ENCODE measurements at regions not wholly inside any gene's neighbourhood (a gene's known extent, or its start where the extent isn't known, plus 50 kb on each side); places are given as distances from the start of the nearest gene placed in this dataset.

DNA sequence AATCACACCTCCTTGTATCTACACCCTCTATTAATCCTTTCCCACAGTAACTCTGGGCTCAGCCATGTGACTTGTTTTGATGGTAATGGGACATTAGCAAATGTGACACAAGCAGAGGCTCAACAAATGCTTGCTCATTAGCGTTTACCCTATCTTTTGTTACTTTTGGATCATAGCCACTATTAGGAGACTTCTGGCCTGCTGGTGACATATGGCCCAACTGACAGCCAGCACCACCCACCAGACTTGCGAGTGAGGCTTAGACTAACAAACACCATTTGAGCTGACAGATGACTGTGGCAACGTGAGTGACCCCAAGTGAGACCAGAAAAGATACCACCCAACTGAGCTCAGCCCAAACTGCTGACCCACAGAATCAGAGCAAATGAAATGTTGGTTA is 154.1 kb downstream of the OLFM4 start:
- TF ChIP-seq, protein P1, sequence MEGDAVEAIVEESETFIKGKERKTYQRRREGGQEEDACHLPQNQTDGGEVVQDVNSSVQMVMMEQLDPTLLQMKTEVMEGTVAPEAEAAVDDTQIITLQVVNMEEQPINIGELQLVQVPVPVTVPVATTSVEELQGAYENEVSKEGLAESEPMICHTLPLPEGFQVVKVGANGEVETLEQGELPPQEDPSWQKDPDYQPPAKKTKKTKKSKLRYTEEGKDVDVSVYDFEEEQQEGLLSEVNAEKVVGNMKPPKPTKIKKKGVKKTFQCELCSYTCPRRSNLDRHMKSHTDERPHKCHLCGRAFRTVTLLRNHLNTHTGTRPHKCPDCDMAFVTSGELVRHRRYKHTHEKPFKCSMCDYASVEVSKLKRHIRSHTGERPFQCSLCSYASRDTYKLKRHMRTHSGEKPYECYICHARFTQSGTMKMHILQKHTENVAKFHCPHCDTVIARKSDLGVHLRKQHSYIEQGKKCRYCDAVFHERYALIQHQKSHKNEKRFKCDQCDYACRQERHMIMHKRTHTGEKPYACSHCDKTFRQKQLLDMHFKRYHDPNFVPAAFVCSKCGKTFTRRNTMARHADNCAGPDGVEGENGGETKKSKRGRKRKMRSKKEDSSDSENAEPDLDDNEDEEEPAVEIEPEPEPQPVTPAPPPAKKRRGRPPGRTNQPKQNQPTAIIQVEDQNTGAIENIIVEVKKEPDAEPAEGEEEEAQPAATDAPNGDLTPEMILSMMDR (IDR thresholded peaks at IDR 0.05): no peak
- TF ChIP-seq EZH2 (IDR thresholded peaks at IDR 0.05) (no peak), EZH2phosphoT487 (IDR thresholded peaks at IDR 0.05) (no peak)
